ENCODE measurements at regions not wholly inside any gene's neighbourhood (a gene's known extent, or its start where the extent isn't known, plus 50 kb on each side); places are given as distances from the start of the nearest gene placed in this dataset.

- Histone ChIP-seq H3K79me1 (ENCODE audit: low read depth, low read length) (no peaks in the 10 kb centered on the region), H2BK12ac (ENCODE audit: low read length) (no peak overlapping the region), H3K4me1 (ENCODE audit: control insufficient read depth in 2 of 2, insufficient read depth in 1 of 2, low read depth in 1 of 2, low read length in 2 of 2) (peaks cover 2 to 14% of the 10 kb centered on the region in 2 donors), H2BK120ac (ENCODE audit: low read depth, low read length) (no peak overlapping the region), H3K36me3 (replicated peaks in 1 of 2; ENCODE audit: control insufficient read depth in 2 of 2, insufficient read depth in 2 of 2, low read length in 2 of 2) (no peaks in the 10 kb centered on the region), H3K4me2 (ENCODE audit: insufficient read depth, low read length, poor library complexity, severe bottlenecking) (no peak overlapping the region), H3K9me3 (replicated peaks in 1 of 2; ENCODE audit: control insufficient read depth in 2 of 2, insufficient read depth in 1 of 2, low read depth in 1 of 2, low read length in 2 of 2) (no peaks in the 10 kb centered on the region), H4K91ac (ENCODE audit: low read depth, low read length, poor library complexity) (no peak overlapping the region), H3K27me3 (ENCODE audit: control insufficient read depth in 3 of 3, insufficient read depth in 3 of 3, low read depth in 1 of 3, low read length in 3 of 3) (no peaks in the 10 kb centered on the region), H2AK5ac (ENCODE audit: low read depth, low read length) (no peak overlapping the region), H2AFZ (ENCODE audit: low read length) (no peak overlapping the region), H3K23ac (ENCODE audit: low read depth, low read length, poor library complexity) (no peak overlapping the region), H3K27ac (replicated peaks; ENCODE audit: low read length) (no peak overlapping the region), H3K14ac (ENCODE audit: low read length) (no peak overlapping the region), H3K9ac (ENCODE audit: low read depth, low read length, poor library complexity) (no peak overlapping the region), H3K18ac (ENCODE audit: low read length) (no peak overlapping the region), H2BK5ac (ENCODE audit: low read length) (no peak overlapping the region), H4K8ac (ENCODE audit: low read depth, low read length) (no peak overlapping the region), H2BK15ac (ENCODE audit: low read length) (no peak overlapping the region), H3K4me3 (ENCODE audit: low read length in 2 of 2) (no peak overlapping the region), H3K4ac (ENCODE audit: low read length) (no peak overlapping the region)
- WGBS, 2 donors (ENCODE audit: extremely low coverage in 2 of 2, insufficient read length in 2 of 2, insufficient replicate concordance in 1 of 2), result no CpG with 5 or more reads among the region's 1 CpG
- no peak for DNase-seq (ENCODE audit: low spot score)
Measured at GRCh38 chr6:81304466-81304865, 448.0 kb downstream of the TENT5A start.

DNA sequence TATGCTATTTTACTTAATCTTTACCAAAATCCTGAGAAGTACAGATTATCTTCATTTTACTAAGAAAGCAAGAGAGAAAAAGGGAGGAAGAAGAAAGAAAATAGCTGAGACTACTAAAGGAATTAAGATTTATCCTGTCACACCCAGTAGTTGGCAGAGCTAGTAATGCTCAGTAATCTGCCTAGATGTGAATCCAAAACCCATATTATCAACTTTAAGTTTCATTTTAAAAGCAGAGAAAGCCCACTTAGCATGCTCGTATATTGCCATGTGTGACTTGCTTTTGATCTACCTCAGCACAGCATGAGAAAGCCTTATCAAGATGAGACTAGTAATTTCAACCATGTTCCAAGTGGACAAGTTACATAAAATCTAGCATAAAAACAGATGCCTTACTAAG, 451.5 kb downstream of the TENT5A start:
- Histone ChIP-seq H3K27ac (replicated peaks; ENCODE audit: low read length) (no peak overlapping the region), H3K18ac (ENCODE audit: low read length) (no peak overlapping the region), H3K9me3 (replicated peaks in 1 of 2; ENCODE audit: control insufficient read depth in 2 of 2, insufficient read depth in 1 of 2, low read depth in 1 of 2, low read length in 2 of 2) (no peaks in the 10 kb centered on the region), H2AFZ (ENCODE audit: low read length) (no peak overlapping the region), H3K23ac (ENCODE audit: low read depth, low read length, poor library complexity) (no peak overlapping the region), H3K14ac (ENCODE audit: low read length) (no peak overlapping the region), H3K4me2 (ENCODE audit: insufficient read depth, low read length, poor library complexity, severe bottlenecking) (no peak overlapping the region), H3K4me3 (ENCODE audit: low read length in 2 of 2) (no peak overlapping the region), H3K36me3 (replicated peaks in 1 of 2; ENCODE audit: control insufficient read depth in 2 of 2, insufficient read depth in 2 of 2, low read length in 2 of 2) (no peaks in the 10 kb centered on the region), H4K91ac (ENCODE audit: low read depth, low read length, poor library complexity) (no peak overlapping the region), H3K4ac (ENCODE audit: low read length) (no peak overlapping the region), H2BK15ac (ENCODE audit: low read length) (no peak overlapping the region), H2BK12ac (ENCODE audit: low read length) (no peak overlapping the region), H2AK5ac (ENCODE audit: low read depth, low read length) (no peak overlapping the region), H3K4me1 (ENCODE audit: control insufficient read depth in 2 of 2, insufficient read depth in 1 of 2, low read depth in 1 of 2, low read length in 2 of 2) (peaks cover 0 to 4% of the 10 kb centered on the region in 2 donors), H4K8ac (ENCODE audit: low read depth, low read length) (no peak overlapping the region), H3K9ac (ENCODE audit: low read depth, low read length, poor library complexity) (no peak overlapping the region), H3K27me3 (ENCODE audit: control insufficient read depth in 3 of 3, insufficient read depth in 3 of 3, low read depth in 1 of 3, low read length in 3 of 3) (no peaks in the 10 kb centered on the region), H2BK5ac (ENCODE audit: low read length) (no peak overlapping the region), H2BK120ac (ENCODE audit: low read depth, low read length) (no peak overlapping the region), H3K79me1 (ENCODE audit: low read depth, low read length) (no peaks in the 10 kb centered on the region)
- WGBS, 2 donors (ENCODE audit: extremely low coverage in 2 of 2, insufficient read length in 2 of 2, insufficient replicate concordance in 1 of 2), result no CpG with 5 or more reads among the region's 1 CpG
- DNase-seq (ENCODE audit: low spot score), result no peak

DNA sequence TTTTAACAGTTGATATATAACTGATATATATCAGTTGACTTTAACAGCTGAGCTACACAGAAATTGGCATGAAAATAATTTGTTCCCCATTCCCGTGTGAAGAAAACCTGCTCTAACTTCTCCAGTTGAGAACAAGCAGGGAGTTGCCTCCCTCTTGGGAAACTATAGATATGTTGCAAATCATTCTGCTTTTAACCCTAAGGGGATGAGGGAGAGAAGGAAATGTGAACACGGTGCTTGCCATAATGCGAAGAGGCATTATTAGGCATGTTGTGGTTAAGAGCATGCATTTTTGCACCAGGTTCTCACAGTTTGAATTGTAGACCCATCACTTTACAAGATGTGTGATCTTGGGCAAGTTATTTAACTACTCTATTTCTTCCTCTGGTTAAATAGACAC, 453.7 kb downstream of the TENT5A start:
- H3K18ac ChIP-seq (ENCODE audit: low read length), result no peak overlapping the region
- no peaks in the 10 kb centered on the region for H3K9me3 ChIP-seq (replicated peaks in 1 of 2; ENCODE audit: control insufficient read depth in 2 of 2, insufficient read depth in 1 of 2, low read depth in 1 of 2, low read length in 2 of 2)
- H3K27me3 ChIP-seq (ENCODE audit: control insufficient read depth in 3 of 3, insufficient read depth in 3 of 3, low read depth in 1 of 3, low read length in 3 of 3), result no peaks in the 10 kb centered on the region
- no peak overlapping the region for H3K4me3 ChIP-seq (ENCODE audit: low read length in 2 of 2)
- H3K36me3 ChIP-seq (replicated peaks in 1 of 2; ENCODE audit: control insufficient read depth in 2 of 2, insufficient read depth in 2 of 2, low read length in 2 of 2), result no peaks in the 10 kb centered on the region
- no peak overlapping the region for H3K4ac ChIP-seq (ENCODE audit: low read length)
- WGBS, 2 donors (ENCODE audit: extremely low coverage in 2 of 2, insufficient read length in 2 of 2, insufficient replicate concordance in 1 of 2), result no CpG with 5 or more reads among the region's 3 CpGs
- H3K9ac ChIP-seq (ENCODE audit: low read depth, low read length, poor library complexity), result no peak overlapping the region
- DNase-seq (ENCODE audit: low spot score), result no peak
- no peaks in the 10 kb centered on the region for H3K4me1 ChIP-seq (ENCODE audit: control insufficient read depth in 2 of 2, insufficient read depth in 1 of 2, low read depth in 1 of 2, low read length in 2 of 2)
- H3K23ac ChIP-seq (ENCODE audit: low read depth, low read length, poor library complexity), result no peak overlapping the region
- no peak overlapping the region for H2BK120ac ChIP-seq (ENCODE audit: low read depth, low read length)
- H3K27ac ChIP-seq (replicated peaks; ENCODE audit: low read length), result no peak overlapping the region
- H2BK12ac ChIP-seq (ENCODE audit: low read length), result no peak overlapping the region
- no peak overlapping the region for H2AFZ ChIP-seq (ENCODE audit: low read length)
- no peak overlapping the region for H2BK5ac ChIP-seq (ENCODE audit: low read length)
- H3K79me1 ChIP-seq (ENCODE audit: low read depth, low read length), result no peaks in the 10 kb centered on the region
- H3K14ac ChIP-seq (ENCODE audit: low read length), result no peak overlapping the region
- no peak overlapping the region for H3K4me2 ChIP-seq (ENCODE audit: insufficient read depth, low read length, poor library complexity, severe bottlenecking)
- H2BK15ac ChIP-seq (ENCODE audit: low read length), result no peak overlapping the region
- H4K91ac ChIP-seq (ENCODE audit: low read depth, low read length, poor library complexity), result no peak overlapping the region
- no peak overlapping the region for H4K8ac ChIP-seq (ENCODE audit: low read depth, low read length)
- H2AK5ac ChIP-seq (ENCODE audit: low read depth, low read length), result no peak overlapping the region

DNA sequence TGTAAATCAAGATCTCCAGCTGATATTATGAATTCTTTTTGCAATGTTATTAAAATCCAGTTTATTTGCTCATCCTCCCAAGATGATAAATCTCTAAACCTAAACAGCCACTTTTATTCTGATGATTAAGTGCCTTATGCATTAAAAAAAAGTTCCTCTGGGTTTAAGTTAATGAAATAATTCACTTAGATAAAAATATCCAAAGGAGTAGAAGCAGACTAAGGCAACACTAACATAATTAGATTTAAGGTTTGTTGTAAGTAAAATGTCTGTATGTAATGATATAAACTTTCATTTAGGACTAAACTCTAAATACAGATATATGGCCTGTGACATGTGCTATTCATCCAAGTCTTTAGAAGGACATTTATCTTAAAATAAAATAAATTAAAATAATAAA, 457.2 kb downstream of the TENT5A start:
- Histone ChIP-seq H2AFZ (ENCODE audit: low read length) (no peak overlapping the region), H3K4ac (ENCODE audit: low read length) (no peak overlapping the region), H3K23ac (ENCODE audit: low read depth, low read length, poor library complexity) (no peak overlapping the region), H3K36me3 (replicated peaks in 1 of 2; ENCODE audit: control insufficient read depth in 2 of 2, insufficient read depth in 2 of 2, low read length in 2 of 2) (no peaks in the 10 kb centered on the region), H2BK120ac (ENCODE audit: low read depth, low read length) (no peak overlapping the region), H3K4me3 (ENCODE audit: low read length in 2 of 2) (no peak overlapping the region), H4K91ac (ENCODE audit: low read depth, low read length, poor library complexity) (no peak overlapping the region), H3K27ac (replicated peaks; ENCODE audit: low read length) (no peak overlapping the region), H3K4me2 (ENCODE audit: insufficient read depth, low read length, poor library complexity, severe bottlenecking) (no peak overlapping the region), H3K9me3 (replicated peaks in 1 of 2; ENCODE audit: control insufficient read depth in 2 of 2, insufficient read depth in 1 of 2, low read depth in 1 of 2, low read length in 2 of 2) (no peaks in the 10 kb centered on the region), H2BK12ac (ENCODE audit: low read length) (no peak overlapping the region), H3K27me3 (ENCODE audit: control insufficient read depth in 3 of 3, insufficient read depth in 3 of 3, low read depth in 1 of 3, low read length in 3 of 3) (no peaks in the 10 kb centered on the region), H3K4me1 (ENCODE audit: control insufficient read depth in 2 of 2, insufficient read depth in 1 of 2, low read depth in 1 of 2, low read length in 2 of 2) (no peaks in the 10 kb centered on the region), H2BK15ac (ENCODE audit: low read length) (no peak overlapping the region), H4K8ac (ENCODE audit: low read depth, low read length) (no peak overlapping the region), H3K14ac (ENCODE audit: low read length) (no peak overlapping the region), H2BK5ac (ENCODE audit: low read length) (no peak overlapping the region), H3K18ac (ENCODE audit: low read length) (no peak overlapping the region), H3K79me1 (ENCODE audit: low read depth, low read length) (no peaks in the 10 kb centered on the region), H2AK5ac (ENCODE audit: low read depth, low read length) (no peak overlapping the region), H3K9ac (ENCODE audit: low read depth, low read length, poor library complexity) (no peak overlapping the region)
- DNase-seq (ENCODE audit: low spot score), result no peak

Data from neuronal stem cell (in vitro differentiated cells).